IMR-90 (cell line): ENCODE measurements at regions not wholly inside any gene's neighbourhood (a gene's known extent, or its start where the extent isn't known, plus 50 kb on each side); places are given as distances from the start of the nearest gene placed in this dataset.

ENCODE experiments used
- CEBPB ChIP-seq: IDR thresholded peaks from 2 replicates; pipeline ENCODE4 v1.6.1; 2012; ENCODE audit warnings: low read depth, low read length, improper control_type of control experiment
- CTCF ChIP-seq: conservative IDR thresholded peaks from 2 replicates; pipeline ENCODE4 v1.5.1; 2012; ENCODE audit warnings: mild to moderate bottlenecking, low read depth, low read length, improper control_type of control experiment
- FOS ChIP-seq: fragments of 150-350 bp; IDR thresholded peaks from 2 replicates; pipeline ENCODE4 v1.6.1; 2016; ENCODE audit warnings: low read depth, low read length
- MAFK ChIP-seq: IDR thresholded peaks from 2 replicates; pipeline ENCODE4 v1.6.1; 2012; ENCODE audit warnings: low read depth, low read length, improper control_type of control experiment
- MAZ ChIP-seq: IDR thresholded peaks from 2 replicates; pipeline ENCODE4 v1.6.1; 2012; ENCODE audit warnings: low read depth, mild to moderate bottlenecking, low read length, improper control_type of control experiment, moderate library complexity, borderline replicate concordance
- MXI1 ChIP-seq: IDR thresholded peaks from 2 replicates; pipeline ENCODE4 v1.6.1; 2012; ENCODE audit warnings: low read depth, mild to moderate bottlenecking, low read length, moderate library complexity, borderline replicate concordance
- NFE2L2 ChIP-seq: fragments of 150-350 bp; IDR thresholded peaks from 2 replicates; pipeline ENCODE4 v1.6.1; 2016; ENCODE audit warnings: low read depth, mild to moderate bottlenecking, low read length
- POLR2A ChIP-seq: IDR thresholded peaks from 2 replicates; pipeline ENCODE4 v1.6.1; 2012; ENCODE audit warnings: mild to moderate bottlenecking, low read depth, low read length
- RAD21 ChIP-seq: IDR thresholded peaks from 2 replicates; pipeline ENCODE4 v1.6.1; 2012; ENCODE audit warnings: low read length, improper control_type of control experiment
- RCOR1 ChIP-seq: IDR thresholded peaks from 2 replicates; pipeline ENCODE4 v1.6.1; 2012; ENCODE audit warnings: mild to moderate bottlenecking, low read length, improper control_type of control experiment; ENCODE audit not compliant: insufficient replicate concordance
- RFX5 ChIP-seq: IDR thresholded peaks from 2 replicates; pipeline ENCODE4 v1.8.0; 2012; ENCODE audit warnings: low read depth, mild to moderate bottlenecking, low read length, moderate library complexity
- SMC3 ChIP-seq: fragments of 150-350 bp; IDR thresholded peaks from 2 replicates; pipeline ENCODE4 v1.6.1; 2016; ENCODE audit warnings: low read depth, mild to moderate bottlenecking, antibody characterized with exemption, low read length, moderate library complexity
- USF2 ChIP-seq: fragments of 150-350 bp; IDR thresholded peaks from 2 replicates; pipeline ENCODE4 v1.6.1; 2017; ENCODE audit warnings: mild to moderate bottlenecking, antibody characterized with exemption, low read length, low read depth

- TF ChIP-seq RCOR1 (no peak), CTCF (no peak), CEBPB (no peak), POLR2A (no peak), USF2 (no peak), MXI1 (no peak), NFE2L2 (no peak), RAD21 (no peak), RFX5 (no peak), MAZ (no peak), MAFK (no peak), SMC3 (no peak), FOS (no peak)
Measured at GRCh38 chr13:58126496-58126895, 495.0 kb downstream of the PCDH17 start.
